ENCODE measurements at regions not wholly inside any gene's neighbourhood (a gene's known extent, or its start where the extent isn't known, plus 50 kb on each side); places are given as distances from the start of the nearest gene placed in this dataset.

- Histone ChIP-seq H3K9me3 (no peaks in the 10 kb centered on the region), H3K36me3 (no peaks in the 10 kb centered on the region), H3K4me3 (no peak overlapping the region), H3K27me3 (no peaks in the 10 kb centered on the region), H3K27ac (no peak overlapping the region), H3K4me1 (no peaks in the 10 kb centered on the region)
- WGBS, result 84% methylated on average over 1 of the region's 1 CpG
- TF ChIP-seq POLR2AphosphoS5 (IDR thresholded peaks at IDR 0.05) (no peak), EP300 (IDR thresholded peaks at IDR 0.05) (no peak), POLR2A (IDR thresholded peaks at IDR 0.05) (no peak), CTCF (IDR thresholded peaks at IDR 0.05) (no peak)
- DNase-seq (ENCODE audit: low spot score in 2 of 2), result no peak
Observed at GRCh38 chr7:85356916-85357315, 170.1 kb upstream of the SEMA3D start.

- Histone ChIP-seq H3K36me3 (no peaks in the 10 kb centered on the region), H3K9me3 (no peaks in the 10 kb centered on the region), H3K27me3 (no peaks in the 10 kb centered on the region), H3K4me3 (no peak overlapping the region), H3K27ac (no peak overlapping the region), H3K4me1 (no peaks in the 10 kb centered on the region)
- DNase-seq (ENCODE audit: low spot score in 2 of 2), result no peak
- TF ChIP-seq POLR2A (IDR thresholded peaks at IDR 0.05) (no peak), CTCF (IDR thresholded peaks at IDR 0.05) (no peak), EP300 (IDR thresholded peaks at IDR 0.05) (no peak), POLR2AphosphoS5 (IDR thresholded peaks at IDR 0.05) (no peak)
Observed at GRCh38 chr7:85343484-85343883, 156.6 kb upstream of the SEMA3D start.

- TF ChIP-seq CTCF (IDR thresholded peaks at IDR 0.05), result no peak
- no peak for TF ChIP-seq POLR2A (IDR thresholded peaks at IDR 0.05)
- no peak for TF ChIP-seq POLR2AphosphoS5 (IDR thresholded peaks at IDR 0.05)
- no peak for TF ChIP-seq EP300 (IDR thresholded peaks at IDR 0.05)
- no peak for DNase-seq (ENCODE audit: low spot score in 2 of 2)
- H3K36me3 ChIP-seq, result no peaks in the 10 kb centered on the region
- H3K27ac ChIP-seq, result no peak overlapping the region
- no peaks in the 10 kb centered on the region for H3K27me3 ChIP-seq
- no peaks in the 10 kb centered on the region for H3K4me1 ChIP-seq
- no peaks in the 10 kb centered on the region for H3K9me3 ChIP-seq
- no peak overlapping the region for H3K4me3 ChIP-seq
Observed at GRCh38 chr7:85342781-85343180, 155.9 kb upstream of the SEMA3D start.

GRCh38 chr7:85341973-85342372 is 155.1 kb upstream of the SEMA3D start:
- DNase-seq (ENCODE audit: low spot score in 2 of 2), result no peak
- H3K27ac ChIP-seq, result no peak overlapping the region
- no peaks in the 10 kb centered on the region for H3K36me3 ChIP-seq
- TF ChIP-seq EP300 (IDR thresholded peaks at IDR 0.05) (no peak), POLR2AphosphoS5 (IDR thresholded peaks at IDR 0.05) (no peak), POLR2A (IDR thresholded peaks at IDR 0.05) (no peak), CTCF (IDR thresholded peaks at IDR 0.05) (no peak)
- no peaks in the 10 kb centered on the region for H3K9me3 ChIP-seq
- no peaks in the 10 kb centered on the region for H3K27me3 ChIP-seq
- 61% methylated on average over 2 of the region's 2 CpGs for WGBS
- no peaks in the 10 kb centered on the region for H3K4me1 ChIP-seq
- no peak overlapping the region for H3K4me3 ChIP-seq

- H3K9me3 ChIP-seq, result no peaks in the 10 kb centered on the region
- no peak overlapping the region for H3K27ac ChIP-seq
- no peak for TF ChIP-seq EP300 (IDR thresholded peaks at IDR 0.05)
- no peak for TF ChIP-seq POLR2AphosphoS5 (IDR thresholded peaks at IDR 0.05)
- TF ChIP-seq CTCF (IDR thresholded peaks at IDR 0.05), result no peak
- no peak for TF ChIP-seq POLR2A (IDR thresholded peaks at IDR 0.05)
- no peaks in the 10 kb centered on the region for H3K4me1 ChIP-seq
- H3K36me3 ChIP-seq, result no peaks in the 10 kb centered on the region
- no peak overlapping the region for H3K4me3 ChIP-seq
- no peaks in the 10 kb centered on the region for H3K27me3 ChIP-seq
- DNase-seq (ENCODE audit: low spot score in 2 of 2), result no peak
- WGBS, result 41% methylated on average over 1 of the region's 1 CpG
Observed at GRCh38 chr7:85341121-85341520, 154.3 kb upstream of the SEMA3D start.
